ENCODE measurements at regions not wholly inside any gene's neighbourhood (a gene's known extent, or its start where the extent isn't known, plus 50 kb on each side); places are given as distances from the start of the nearest gene placed in this dataset.

DNA sequence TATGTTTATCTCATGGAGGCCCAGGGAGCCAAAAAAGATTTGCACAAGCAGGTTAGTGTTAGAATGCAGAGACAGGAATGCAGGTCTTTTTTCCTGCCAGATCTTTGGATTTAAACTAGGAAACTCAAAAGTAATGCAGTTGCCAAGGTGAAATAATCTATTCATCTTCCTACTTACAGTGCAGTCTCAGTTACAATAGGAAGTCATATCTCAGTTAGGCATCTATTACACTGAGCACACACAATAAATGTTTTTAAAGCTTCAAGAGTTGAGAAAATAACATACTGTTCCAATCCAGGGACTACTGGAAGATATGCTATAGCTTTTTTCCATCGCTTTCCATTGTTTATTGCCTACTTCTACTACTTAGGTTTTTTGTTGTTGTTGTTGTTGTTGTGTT lies 279.3 kb upstream of the E2F7 start:
- Histone ChIP-seq H3K14ac (ENCODE audit: insufficient read depth, low read length) (no peak overlapping the region), H3K23ac (ENCODE audit: insufficient read length, low read depth, low read length) (no peak overlapping the region), H3K79me1 (ENCODE audit: insufficient read depth, low read depth, low read length, poor library complexity, severe bottlenecking) (no peaks in the 10 kb centered on the region), H3K4me2 (ENCODE audit: insufficient read depth, insufficient read length, low read length) (no peak overlapping the region), H2BK12ac (ENCODE audit: insufficient read length, low read depth, low read length) (no peak overlapping the region), H3K4me1 (ENCODE audit: insufficient read depth, low read length) (no peaks in the 10 kb centered on the region), H2BK20ac (ENCODE audit: low read depth, low read length, poor library complexity, severe bottlenecking) (no peak overlapping the region), H3K9me3 (ENCODE audit: control insufficient read depth, low read depth, low read length) (no peaks in the 10 kb centered on the region), H4K91ac (ENCODE audit: insufficient read length, low read depth, low read length) (no peak overlapping the region), H4K8ac (replicated peaks; ENCODE audit: insufficient read length, low read depth, low read length) (no peak overlapping the region), H2AK5ac (ENCODE audit: insufficient read length, low read length) (no peak overlapping the region), H2AFZ (ENCODE audit: low read length) (no peak overlapping the region), H3K18ac (ENCODE audit: insufficient read length, low read depth, low read length) (no peak overlapping the region), H3K56ac (ENCODE audit: insufficient read length, low read depth, low read length) (no peak overlapping the region), H3K27ac (ENCODE audit: insufficient read length, low read depth, low read length) (no peak overlapping the region), H2BK15ac (ENCODE audit: low read depth, low read length) (no peak overlapping the region), H3K4ac (ENCODE audit: low read depth, low read length) (no peak overlapping the region), H2BK5ac (ENCODE audit: insufficient read length, low read length) (no peak overlapping the region), H2BK120ac (ENCODE audit: low read depth, low read length, poor library complexity, severe bottlenecking) (no peak overlapping the region), H3K79me2 (ENCODE audit: insufficient read depth, low read length) (no peaks in the 10 kb centered on the region), H4K5ac (ENCODE audit: insufficient read length, low read depth, low read length) (no peak overlapping the region), H3K23me2 (ENCODE audit: insufficient read length, low read depth, low read length, poor library complexity, severe bottlenecking) (no peaks in the 10 kb centered on the region), H3K27me3 (ENCODE audit: insufficient read depth, low read length) (no peaks in the 10 kb centered on the region), H3K9ac (ENCODE audit: extremely low read depth, insufficient read length, low read length) (no peak overlapping the region), H4K20me1 (ENCODE audit: control insufficient read depth, insufficient read depth, insufficient read length) (no peaks in the 10 kb centered on the region), H3T11ph (ENCODE audit: low read length) (no peak overlapping the region)
- no CpG with 5 or more reads among the region's 1 CpG for WGBS (ENCODE audit: extremely low coverage, insufficient read length, low lambda C conversion rate)
- Mint-ChIP-seq H3K36me3 (ENCODE audit: insufficient read depth in 1 of 3, low read depth in 3 of 3) (no peaks in the 10 kb centered on the region), H3K4me3 (no peak overlapping the region), H3K4me1 (peaks cover 7% of the 10 kb centered on the region in 2 experiments; a peak in 3 of 4 replicates), H3K27me3 (ENCODE audit: low read depth) (no peaks in the 10 kb centered on the region), H3K9me3 (no peaks in the 10 kb centered on the region), H3K27ac (no peak overlapping the region)
- DNase-seq, result no peak
- TF ChIP-seq, protein P1, sequence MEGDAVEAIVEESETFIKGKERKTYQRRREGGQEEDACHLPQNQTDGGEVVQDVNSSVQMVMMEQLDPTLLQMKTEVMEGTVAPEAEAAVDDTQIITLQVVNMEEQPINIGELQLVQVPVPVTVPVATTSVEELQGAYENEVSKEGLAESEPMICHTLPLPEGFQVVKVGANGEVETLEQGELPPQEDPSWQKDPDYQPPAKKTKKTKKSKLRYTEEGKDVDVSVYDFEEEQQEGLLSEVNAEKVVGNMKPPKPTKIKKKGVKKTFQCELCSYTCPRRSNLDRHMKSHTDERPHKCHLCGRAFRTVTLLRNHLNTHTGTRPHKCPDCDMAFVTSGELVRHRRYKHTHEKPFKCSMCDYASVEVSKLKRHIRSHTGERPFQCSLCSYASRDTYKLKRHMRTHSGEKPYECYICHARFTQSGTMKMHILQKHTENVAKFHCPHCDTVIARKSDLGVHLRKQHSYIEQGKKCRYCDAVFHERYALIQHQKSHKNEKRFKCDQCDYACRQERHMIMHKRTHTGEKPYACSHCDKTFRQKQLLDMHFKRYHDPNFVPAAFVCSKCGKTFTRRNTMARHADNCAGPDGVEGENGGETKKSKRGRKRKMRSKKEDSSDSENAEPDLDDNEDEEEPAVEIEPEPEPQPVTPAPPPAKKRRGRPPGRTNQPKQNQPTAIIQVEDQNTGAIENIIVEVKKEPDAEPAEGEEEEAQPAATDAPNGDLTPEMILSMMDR (conservative IDR thresholded peaks at IDR 0.05), result no peak
